ENCODE measurements at regions not wholly inside any gene's neighbourhood (a gene's known extent, or its start where the extent isn't known, plus 50 kb on each side); places are given as distances from the start of the nearest gene placed in this dataset.

DNA sequence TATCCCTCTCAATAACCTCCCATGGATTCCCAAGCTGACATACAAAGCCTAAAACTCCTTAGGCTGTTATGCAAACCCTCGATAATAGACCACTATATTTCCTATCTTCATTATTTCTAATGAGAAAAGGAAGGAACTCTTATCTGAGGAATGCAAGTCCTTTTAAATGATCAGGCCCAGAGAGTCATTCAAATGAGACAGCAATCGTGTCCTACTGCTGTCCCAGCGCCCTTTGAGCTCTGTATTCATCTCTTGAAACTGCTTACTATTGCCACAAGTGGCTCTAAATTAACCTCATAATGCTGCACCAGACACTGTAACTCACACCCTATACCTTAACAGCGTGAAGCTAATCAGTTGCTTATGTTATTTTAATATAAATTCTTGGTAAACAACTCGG lies 182.1 kb upstream of the NAMPT start:
- TF ChIP-seq, protein P1, sequence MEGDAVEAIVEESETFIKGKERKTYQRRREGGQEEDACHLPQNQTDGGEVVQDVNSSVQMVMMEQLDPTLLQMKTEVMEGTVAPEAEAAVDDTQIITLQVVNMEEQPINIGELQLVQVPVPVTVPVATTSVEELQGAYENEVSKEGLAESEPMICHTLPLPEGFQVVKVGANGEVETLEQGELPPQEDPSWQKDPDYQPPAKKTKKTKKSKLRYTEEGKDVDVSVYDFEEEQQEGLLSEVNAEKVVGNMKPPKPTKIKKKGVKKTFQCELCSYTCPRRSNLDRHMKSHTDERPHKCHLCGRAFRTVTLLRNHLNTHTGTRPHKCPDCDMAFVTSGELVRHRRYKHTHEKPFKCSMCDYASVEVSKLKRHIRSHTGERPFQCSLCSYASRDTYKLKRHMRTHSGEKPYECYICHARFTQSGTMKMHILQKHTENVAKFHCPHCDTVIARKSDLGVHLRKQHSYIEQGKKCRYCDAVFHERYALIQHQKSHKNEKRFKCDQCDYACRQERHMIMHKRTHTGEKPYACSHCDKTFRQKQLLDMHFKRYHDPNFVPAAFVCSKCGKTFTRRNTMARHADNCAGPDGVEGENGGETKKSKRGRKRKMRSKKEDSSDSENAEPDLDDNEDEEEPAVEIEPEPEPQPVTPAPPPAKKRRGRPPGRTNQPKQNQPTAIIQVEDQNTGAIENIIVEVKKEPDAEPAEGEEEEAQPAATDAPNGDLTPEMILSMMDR (IDR thresholded peaks at IDR 0.05 in 8 of 11, conservative IDR thresholded peaks at IDR 0.05 in 3 of 11) = no peak
- TF ChIP-seq POLR2A (IDR thresholded peaks at IDR 0.05) (no peak), POLR2AphosphoS5 (IDR thresholded peaks at IDR 0.05) (no peak)

All from spleen (tissue), 7 donors.